ENCODE measurements at regions not wholly inside any gene's neighbourhood (a gene's known extent, or its start where the extent isn't known, plus 50 kb on each side); places are given as distances from the start of the nearest gene placed in this dataset.
"Not testable (repeated sequence)": the region's sequence is repeated elsewhere in the genome, so short reads cannot be mapped to it uniquely, and the experiment has no call there.

DNA sequence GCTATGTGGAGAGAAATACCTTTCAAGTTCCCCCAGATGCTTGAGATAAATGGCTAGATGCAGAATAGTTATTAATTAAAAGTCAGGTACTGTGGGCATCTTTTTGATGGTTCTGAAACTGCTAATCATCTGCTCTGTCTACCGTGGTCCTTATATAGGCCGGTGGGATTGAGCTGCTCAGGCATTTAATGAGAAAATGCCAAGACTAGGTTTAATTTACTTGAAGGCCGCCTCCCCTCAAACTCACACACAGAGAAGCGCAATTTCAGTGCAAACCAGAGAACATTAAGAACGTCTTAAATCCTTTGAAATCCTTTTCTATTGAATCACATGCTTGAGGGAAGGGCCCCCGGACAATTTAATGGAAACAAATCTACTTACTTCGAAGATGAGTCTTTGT lies 136.4 kb upstream of the CRBN start:
- FAIRE-seq, result no peak

DNA sequence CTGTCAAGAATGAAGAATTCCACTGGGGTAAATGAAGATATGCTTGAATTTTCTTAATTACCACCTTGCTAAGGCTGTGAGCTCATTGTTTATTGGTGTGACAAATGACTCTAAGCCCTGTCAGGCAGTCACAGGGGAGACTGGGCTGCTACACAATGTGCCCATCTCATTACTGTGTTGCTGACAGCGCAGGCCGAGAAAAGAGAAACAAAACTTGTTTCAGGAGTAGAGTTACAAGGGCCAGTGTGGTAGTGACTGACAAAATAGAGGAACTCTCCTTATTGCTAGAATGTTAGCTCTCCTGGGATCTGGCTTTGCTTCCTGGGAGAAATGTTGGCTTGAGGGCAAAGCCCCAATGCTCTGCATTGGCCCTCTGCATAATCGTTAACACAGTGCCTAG lies 130.4 kb upstream of the CRBN start:
- FAIRE-seq, result no peak

DNA sequence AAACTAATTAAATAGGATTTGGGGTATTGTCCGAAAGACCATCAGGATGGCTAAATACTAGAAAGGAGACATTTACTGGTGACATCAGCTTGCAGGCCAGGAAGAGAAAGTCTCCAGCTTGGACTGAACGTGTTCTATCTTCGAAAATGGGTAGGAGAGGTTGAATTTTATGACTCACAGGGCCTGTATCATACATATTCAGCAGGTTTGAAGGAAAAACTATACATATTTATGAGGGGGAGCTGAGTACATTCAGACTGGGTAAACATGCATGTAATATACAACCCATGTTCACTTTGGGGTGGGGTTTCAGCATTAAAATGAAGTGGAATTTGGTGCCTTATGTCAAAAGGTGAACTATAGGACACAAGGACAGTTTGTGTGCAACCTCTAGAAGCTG lies 129.3 kb upstream of the CRBN start:
- FAIRE-seq, result no peak

DNA sequence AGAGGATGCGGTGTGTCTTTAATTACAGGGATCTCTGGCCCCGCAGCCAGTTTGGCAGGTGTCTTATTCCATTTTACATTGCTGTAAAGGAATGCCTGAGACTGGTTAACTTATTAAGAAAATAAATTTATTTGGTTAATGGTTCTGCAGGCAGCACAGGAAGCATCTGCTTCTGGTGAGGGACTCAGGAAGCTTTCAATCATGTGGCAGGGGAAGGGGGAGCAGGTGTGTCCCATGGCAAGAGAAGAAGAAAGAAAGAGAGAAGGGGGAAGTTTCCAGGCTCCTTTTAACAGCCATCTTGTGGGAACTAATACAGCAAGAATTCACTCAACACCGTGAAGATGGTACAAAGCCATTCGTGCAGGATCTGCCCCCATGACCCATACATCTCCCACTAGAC lies 128.0 kb upstream of the CRBN start:
- no peak for FAIRE-seq

DNA sequence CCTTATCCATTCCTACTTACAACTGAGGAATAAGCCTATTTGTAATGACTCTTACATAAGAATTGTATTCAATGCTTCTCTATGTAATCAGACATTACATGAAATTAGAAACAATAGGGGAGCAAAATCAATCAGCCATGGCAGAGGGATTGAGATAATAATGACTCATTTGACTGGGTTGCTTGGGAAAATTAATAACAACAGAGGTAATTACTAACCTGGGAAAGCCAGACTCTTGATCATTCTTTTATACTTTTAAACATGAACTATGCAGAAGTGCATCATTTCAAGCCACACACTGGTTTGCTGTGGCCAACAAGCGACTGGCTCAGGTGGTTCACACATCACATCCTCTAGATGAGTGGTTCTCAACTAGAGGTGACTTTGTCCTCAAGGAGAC lies 126.3 kb upstream of the CRBN start:
- FAIRE-seq, result no peak

DNA sequence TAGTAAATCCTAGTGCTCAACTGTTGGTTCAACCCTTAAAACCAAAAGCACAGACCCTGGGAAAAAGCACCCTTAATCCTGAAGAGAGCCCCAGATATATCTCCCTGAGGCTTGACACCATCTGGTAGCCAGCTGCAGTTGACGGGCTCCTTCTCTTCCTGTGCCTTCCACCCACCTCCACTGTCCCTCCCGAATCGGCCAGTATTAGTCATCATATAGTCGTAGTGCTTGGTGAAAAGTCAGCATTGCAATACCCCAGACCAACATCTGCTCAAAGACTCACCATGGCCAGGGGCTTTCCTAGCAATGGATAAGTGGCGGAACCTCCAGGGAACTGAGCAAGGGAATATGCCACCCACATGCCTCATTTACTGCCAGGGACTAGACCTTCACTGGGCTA lies 125.6 kb upstream of the CRBN start:
- FAIRE-seq, result no peak

DNA sequence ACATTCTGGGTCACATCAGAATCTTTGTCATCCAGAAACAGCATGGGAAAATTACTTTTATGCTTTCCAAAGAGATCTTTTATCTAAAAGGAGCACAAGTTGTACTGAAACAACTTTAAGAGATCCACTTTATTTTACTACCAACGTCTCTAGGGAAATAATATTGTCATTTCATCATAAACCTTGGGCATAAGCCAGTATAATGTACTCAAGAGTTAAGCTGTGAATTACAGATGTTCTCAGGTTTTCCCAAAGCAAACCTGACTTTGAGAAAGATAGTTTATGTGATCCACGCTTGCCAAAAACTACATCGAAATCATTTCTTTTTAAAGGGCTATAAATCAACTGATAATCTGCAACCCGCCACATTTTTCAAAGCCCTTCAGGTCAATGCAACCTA lies 124.1 kb upstream of the CRBN start:
- no peak for FAIRE-seq

DNA sequence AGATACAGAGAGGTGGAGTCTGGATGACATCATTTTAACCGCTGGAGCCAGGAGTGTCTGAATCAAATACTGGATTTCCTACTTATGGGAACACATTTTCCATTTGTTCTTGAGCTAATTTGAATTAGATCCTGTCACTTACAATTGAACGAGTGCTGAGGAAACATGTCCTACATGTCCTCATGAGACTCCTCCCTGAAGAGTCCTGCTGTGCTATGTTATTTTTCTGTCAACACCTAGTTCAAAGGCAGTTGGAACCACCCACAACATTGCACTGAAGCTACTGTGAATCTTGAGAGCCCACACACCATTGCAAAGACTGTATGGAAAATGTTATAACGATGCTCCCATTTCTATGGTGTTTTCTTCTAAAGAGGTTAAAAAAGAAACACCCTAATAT lies 123.5 kb upstream of the CRBN start:
- FAIRE-seq, result no peak

DNA sequence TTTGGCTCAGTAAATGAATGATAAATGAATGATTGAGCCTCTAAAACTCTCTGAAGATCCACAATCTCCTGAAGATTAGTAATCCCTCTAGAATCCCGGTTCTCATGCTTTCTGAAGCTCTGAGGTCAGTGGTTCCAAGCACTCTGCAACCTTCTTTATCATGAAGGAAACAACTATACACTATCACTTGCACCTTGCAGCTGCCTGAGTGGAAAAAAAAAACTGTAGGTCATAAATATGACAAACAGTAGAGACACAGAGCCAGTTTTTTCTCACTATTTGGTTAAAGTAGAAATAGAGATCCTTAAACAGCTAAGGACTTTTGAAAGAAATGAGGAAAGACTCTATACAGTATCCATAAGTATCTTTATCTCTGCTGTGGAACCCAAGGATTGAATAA lies 122.0 kb upstream of the CRBN start:
- no peak for FAIRE-seq

DNA sequence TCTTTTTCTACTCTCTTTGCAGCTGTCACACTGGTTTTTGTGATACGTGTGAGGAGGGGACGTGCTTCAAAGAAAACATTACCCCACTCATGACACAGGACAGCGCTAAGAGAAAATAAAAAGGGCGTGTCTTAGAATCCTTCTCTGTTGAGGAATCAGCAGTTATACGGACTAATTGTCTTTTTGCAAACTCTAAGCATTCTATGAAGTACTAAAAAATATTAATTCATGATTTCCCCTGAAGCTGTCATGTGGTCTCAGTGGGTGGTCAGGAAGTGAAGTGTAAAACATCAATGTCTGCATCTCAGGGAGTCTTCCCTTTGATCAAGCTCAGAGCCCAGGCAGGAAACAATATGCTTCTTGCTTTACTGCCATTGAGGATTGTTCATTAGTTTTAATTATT lies 117.5 kb upstream of the CRBN start:
- no peak for FAIRE-seq

DNA sequence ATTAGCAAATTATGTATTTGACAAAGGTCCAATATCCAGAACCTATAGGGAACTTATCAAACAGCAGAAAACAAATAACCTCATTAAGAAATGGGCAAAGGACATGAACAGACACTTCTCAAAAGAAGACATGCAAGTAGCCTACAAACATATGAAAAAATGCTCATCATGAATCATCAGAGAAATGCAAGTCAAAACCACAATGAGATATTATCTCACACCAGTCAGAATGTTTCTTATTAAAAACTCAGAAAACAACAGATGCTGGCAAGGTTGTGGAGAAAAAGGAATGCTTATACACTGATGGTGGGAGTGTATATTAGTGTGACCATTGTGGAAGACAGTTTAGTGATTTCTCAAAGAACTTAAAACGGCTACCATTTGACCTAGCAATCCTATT lies 116.1 kb upstream of the CRBN start:
- no peak for FAIRE-seq

DNA sequence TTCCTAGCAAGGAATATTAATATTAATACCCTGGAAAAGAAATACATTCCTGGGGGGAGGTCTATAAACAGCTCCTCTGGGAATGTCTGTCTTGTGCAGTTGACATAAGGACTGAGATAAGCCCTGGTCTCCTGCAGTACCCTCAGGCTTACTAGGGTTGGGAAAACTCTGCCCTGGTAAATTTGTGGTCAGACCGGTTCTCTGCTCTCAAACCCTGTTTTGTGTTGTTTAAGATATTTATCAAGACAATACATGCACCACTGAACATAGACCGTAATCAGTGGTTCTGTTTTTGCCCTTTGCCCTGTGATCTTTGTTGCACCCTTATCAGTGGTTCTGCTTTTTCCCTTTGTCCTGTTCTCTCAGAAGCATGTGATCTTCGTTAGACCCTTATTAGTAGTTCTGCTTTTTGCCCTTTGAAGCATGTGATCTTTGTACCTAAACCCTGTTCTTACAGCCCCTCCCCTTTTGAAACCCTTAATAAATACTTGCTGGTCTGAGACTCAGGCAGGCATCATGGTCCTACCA lies 112.3 kb upstream of the CRBN start:
- not testable (repeated sequence) for FAIRE-seq

DNA sequence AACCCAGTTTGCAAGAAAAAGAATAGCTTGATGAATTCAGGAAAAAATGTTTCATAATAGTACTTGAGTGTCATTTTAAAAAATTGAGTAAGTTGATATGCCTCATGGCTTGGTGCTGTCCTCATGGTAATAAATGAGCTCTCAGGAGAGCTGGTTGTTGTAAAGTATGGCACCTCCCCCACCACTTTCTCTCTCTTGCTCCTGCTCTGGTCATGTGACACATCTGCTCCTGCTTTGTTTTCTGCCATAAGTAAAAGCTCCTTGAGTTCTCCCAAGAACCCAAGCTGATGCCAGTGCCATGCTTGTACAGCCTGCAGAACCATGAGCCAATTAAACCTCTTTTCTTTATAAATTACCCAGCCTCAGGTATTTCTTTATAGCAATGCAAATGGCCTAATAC lies 108.8 kb upstream of the CRBN start:
- FAIRE-seq, result no peak

DNA sequence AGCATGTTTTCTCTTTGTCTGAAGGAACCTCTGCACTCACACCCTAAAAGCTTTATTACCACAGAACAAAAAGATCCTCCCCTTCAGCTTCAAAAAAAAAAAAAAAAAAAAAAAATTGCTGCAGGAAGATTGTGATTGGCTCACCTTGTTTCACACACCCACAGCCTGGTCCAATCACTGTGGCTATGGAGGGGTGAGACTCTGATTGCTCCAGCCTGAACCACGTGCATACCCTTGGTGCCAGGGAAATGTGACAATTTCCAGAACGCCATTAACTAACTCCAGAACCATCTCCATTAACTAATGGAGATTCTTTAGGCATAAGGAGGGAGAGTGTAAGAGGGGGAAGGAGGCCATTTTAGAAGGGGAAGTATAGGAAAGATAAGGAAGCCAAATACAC lies 106.5 kb upstream of the CRBN start:
- no peak for FAIRE-seq

DNA sequence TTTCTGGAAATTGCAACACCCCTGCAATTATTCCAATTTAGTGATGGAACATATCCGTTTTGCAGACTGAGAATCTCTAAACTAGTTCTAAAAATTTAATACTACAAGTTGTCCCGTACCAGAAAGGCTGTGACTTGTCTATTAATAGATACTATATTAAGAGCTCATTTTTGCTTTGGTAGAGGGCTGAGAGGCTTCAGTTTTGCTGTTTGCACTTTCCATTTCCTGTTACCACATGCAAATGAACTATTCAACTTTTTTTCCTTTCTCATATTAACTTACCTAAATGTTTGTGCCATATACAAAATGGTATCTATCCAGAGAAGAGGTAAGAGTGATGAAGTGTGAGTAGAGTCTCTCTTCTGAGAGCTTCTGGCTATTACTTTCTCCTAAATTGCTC lies 101.5 kb upstream of the CRBN start:
- FAIRE-seq, result no peak

DNA sequence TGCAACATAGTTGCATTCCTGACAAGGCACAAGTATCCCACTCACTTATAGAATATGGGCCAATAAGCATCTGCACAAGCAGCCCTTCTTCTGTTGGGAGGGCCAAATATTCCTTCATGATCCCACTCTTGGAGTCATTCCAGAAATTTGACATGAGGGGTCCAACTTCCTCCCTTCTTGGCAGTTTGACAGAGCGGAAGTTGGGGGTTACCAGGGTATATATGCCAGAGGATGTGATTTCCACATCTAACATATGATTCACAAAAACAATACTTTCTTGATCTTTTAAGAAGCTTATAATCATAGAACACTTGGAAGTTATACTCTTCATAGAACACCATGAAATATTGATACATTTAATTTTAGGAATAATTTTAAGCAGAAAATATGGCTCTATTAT lies 100.9 kb upstream of the CRBN start:
- no peak for FAIRE-seq

DNA sequence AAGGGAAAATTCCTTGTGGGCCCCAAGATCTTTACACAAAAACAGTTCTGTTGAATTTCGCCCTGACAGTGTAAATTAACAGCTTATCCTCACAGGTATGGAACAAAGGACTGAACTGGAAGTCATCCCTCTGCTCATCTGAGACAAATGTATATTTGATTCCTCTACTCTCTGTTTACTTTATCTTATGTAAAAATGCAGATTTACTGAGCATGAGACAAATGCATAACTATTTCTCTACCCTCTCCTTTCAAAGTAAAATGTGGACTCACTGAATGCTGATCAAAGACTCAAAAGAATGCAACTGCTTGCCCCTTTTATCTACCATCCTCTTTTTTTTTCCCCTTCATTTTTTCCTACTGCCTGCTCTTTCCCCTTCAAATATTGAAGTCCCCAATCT lies 98.6 kb upstream of the CRBN start:
- no peak for FAIRE-seq

DNA sequence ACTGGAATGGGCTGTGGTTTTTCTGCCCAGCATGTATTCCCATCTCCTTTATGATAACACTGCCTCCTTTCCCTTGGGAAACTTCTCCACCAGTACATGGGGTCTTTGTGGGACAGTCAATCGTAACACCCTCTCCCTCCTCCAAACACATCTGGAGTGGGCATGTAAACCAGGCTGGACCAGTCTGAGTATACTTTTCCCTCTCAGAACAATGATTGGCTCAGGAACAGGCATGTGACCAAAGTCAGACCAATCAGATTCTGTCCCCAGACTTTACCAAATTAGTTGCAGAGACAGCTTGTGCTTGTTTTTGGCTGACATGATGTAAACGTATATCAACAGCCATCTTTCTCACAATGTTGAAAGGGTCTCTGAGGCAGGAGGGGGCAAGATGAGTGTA lies 97.1 kb upstream of the CRBN start:
- FAIRE-seq, result no peak

DNA sequence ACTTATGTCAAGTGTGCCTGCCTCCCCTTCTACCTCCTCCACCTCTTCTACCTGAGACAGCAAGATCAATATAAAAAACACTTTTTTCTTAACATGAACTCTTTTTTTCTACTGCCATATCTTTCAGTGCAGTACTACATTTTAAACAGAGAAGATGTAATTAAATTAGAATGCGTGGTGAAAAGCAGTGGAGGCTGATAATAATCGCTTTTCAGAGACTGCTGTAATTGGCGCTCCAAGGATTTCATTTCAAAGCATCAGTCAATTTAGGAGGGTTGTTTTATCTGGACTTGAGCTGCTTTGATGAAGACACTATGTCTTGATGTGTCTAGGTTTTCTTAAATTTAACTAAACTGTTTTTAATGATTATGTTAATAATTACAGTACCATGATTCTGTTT lies 85.3 kb upstream of the CRBN start:
- no peak for FAIRE-seq

DNA sequence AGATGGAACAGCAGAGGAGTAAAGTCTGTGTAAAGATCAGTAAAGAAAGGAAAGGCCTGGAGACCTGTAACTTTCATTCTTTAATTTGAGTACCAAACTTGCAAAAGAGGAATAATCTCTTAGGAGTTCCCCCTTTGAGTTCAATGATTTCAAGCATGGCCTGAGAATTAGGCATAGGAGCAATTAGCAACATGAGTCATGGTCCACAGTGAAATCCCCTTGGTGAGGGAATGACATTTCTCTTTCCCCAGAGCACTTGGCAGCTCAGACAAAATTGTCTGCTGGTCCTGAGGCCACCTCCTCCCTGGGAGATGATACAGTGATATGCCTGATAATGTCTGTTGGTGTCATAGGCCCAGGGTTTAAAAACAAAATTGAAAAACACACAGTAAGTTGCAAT lies 81.4 kb upstream of the CRBN start:
- FAIRE-seq, result no peak

DNA sequence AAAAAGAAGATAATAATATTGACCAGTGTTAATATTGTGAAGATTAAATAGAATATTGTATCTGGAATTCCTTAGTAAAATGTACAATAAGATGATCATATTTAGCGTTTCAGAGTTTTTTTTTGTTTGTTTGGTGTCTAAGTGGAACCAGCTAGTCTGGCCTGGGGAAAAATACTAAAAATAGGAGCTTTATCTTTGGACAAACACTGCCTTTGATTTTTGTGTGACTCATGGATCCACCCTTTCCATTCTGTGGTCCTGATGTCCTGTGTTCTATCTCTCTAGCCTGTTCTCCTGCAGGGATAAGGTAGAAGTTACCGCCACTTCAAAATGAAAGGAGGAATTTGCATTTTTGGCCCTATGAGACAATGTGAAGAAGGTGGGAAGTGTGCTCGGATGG lies 79.7 kb upstream of the CRBN start:
- FAIRE-seq, result no peak

DNA sequence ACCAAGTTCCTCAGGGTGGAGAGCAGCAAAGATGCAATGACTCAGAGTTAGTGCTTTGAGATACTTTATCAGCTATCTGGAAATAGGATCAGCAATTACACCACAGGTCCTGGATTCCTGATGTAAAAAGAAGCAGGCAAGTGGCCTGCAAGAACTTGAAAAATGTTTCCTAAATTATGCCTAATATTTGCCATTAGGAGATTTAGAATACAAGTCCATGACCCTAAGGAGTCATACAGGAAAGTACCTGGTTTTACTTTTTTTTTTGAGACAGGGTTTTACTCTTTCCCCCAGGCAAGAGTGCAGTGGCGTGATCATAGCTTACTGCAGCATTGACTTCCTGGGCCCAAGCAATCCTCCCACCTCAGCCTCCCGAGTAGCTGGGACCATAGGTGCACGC lies 78.8 kb upstream of the CRBN start:
- no peak for FAIRE-seq

DNA sequence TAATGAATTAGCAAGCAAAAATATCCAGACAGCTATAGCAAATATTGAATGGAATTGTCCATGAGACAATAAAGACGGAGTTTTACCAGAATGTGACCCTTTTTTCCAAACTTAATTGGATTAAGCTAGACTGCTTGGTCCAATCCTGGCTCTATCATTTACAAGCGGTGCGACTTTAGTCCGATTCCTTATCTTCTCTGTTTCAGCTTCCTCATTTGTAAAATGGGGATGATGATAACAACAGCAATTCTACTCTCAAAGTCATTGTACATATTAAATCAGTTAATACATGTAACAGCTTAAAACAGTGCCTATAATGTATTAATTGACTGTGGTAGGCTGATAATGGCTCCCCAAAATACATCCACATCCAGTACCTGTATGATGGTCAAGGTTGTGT lies 62.1 kb upstream of the CRBN start:
- FAIRE-seq, result no peak

DNA sequence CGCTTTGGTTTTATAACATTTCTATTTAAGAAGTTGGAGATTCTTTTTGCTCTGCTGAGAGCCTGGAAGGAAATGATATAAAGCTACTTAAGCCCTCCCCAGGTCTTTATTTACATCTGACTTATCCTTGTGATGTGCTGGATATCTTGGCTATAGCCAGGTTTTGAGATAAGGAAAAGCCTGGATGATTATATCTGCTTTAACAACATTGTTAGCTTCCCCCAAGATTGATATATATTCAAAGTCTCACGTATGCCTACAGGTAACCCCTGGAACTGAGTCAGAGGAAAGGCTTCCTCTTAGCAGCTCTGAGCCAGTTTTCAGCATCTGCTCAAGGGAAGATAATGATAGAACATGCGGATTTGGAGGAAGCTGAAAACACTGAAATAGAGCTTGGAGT lies 61.5 kb upstream of the CRBN start:
- FAIRE-seq, result no peak

DNA sequence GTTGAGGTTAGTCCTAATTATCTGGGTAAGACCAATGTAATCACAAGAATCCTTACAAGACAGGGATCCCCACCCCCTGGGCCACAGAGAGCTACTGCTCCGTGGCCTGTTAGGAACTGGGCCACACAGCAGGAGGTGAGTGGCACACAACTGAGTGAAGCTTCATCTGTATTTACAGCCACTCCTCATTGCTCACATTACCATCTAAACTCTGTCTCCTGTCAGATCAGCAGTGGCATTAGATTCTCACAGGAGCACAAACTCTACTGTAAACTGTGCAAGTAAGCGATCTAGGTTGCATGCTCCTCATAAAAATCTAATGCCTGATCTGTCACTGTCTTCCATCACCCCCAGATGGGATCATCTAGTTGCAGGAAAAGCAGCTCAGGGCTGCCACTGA lies 58.5 kb upstream of the CRBN start:
- no peak for FAIRE-seq

DNA sequence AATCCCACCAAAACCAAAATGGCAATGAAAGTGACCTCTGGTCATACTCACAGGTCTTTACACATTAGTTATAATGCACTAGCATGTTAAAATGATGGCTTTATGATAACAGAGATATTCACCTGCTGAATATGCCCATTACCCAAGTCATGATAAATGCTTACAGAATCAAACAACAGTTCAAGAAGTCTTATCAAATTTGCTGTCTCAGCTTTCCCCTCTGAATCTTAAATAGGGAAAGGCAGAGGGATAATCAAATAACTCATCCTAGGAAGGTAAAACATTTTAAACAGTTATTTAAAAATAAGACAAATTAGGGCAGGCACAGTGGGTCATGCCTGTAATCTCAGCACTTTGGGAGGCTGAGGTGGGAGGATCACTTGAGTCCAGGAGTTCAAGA lies 52.8 kb upstream of the CRBN start:
- FAIRE-seq, result no peak
